ENCODE measurements at regions not wholly inside any gene's neighbourhood (a gene's known extent, or its start where the extent isn't known, plus 50 kb on each side); places are given as distances from the start of the nearest gene placed in this dataset.

DNA sequence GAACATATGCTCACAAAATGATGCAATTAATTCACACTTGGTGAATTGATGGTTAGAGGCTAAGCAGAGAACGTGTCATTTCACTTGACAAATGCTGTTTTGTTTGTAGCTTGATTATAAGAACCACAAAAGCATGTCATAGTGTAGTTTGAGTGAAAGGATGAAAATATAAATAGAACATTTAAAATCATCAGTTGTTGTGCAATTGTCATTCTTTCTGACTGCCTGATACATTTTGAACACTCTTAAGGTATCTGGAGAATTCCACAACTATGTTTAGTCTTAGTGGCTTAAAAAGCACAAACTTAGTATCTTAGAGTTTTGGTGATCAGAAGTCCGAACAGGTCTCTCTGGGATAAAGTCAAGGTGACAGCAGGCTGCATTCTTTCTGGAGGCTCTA lies 129.4 kb downstream of the BASP1 start:
- TF ChIP-seq, protein P1, sequence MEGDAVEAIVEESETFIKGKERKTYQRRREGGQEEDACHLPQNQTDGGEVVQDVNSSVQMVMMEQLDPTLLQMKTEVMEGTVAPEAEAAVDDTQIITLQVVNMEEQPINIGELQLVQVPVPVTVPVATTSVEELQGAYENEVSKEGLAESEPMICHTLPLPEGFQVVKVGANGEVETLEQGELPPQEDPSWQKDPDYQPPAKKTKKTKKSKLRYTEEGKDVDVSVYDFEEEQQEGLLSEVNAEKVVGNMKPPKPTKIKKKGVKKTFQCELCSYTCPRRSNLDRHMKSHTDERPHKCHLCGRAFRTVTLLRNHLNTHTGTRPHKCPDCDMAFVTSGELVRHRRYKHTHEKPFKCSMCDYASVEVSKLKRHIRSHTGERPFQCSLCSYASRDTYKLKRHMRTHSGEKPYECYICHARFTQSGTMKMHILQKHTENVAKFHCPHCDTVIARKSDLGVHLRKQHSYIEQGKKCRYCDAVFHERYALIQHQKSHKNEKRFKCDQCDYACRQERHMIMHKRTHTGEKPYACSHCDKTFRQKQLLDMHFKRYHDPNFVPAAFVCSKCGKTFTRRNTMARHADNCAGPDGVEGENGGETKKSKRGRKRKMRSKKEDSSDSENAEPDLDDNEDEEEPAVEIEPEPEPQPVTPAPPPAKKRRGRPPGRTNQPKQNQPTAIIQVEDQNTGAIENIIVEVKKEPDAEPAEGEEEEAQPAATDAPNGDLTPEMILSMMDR (conservative IDR thresholded peaks at IDR 0.05) = no peak
- no peak for TF ChIP-seq ZFX (IDR thresholded peaks at IDR 0.05)

Data from C4-2B (cell line).